CD4-positive, alpha-beta T cell treated with Interleukin-4 for 4 hours (primary cell): ENCODE measurements at regions not wholly inside any gene's neighbourhood (a gene's known extent, or its start where the extent isn't known, plus 50 kb on each side); places are given as distances from the start of the nearest gene placed in this dataset.
"Not testable (repeated sequence)": the region's sequence is repeated elsewhere in the genome, so short reads cannot be mapped to it uniquely, and the experiment has no call there.

Source experiments
- DNase-seq: peaks from one replicate; pipeline ENCODE4 v3.0.0-alpha.2; 2020

- no peak for DNase-seq
Measured at GRCh38 chr9:28378231-28378630, 805.0 kb upstream of the C9orf72 start.

DNA sequence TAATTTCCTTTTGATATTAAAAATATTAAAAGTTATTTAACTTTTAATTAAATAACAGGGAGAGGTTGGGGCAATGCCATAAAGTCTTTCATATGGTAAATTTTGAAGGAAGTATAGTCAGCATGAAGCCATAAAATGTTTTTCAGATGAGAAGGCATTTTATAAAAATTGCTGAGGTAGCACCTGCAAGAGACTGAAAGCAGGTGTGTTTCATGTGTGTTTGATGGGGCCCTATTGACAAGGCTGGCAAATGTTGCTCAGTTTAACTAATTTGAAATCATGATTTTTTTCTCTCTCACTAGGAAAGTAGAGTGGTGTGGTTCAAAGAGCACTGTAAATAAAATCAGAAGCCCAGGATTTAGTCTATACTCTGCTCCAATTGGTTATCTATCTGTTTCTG, 805.8 kb upstream of the C9orf72 start:
- DNase-seq: no peak

DNA sequence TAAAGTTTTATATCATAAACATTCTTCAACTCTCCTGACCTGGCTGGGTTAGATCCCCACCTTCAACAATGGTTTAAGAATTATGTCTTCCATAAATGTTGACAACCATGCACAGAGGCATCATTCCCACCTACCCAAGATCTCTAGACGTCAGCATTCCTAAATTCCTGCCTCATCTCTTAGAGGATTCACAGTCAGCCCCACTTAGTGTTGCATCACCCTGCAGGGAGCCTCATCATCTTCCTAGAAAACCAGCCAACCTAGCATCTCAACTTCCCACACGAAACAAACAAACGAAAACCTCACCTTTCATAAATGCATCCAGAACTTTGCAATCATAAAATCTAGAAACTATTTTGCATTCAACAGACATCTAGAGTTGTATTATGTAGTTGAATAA, 816.1 kb upstream of the C9orf72 start:
- DNase-seq: no peak

DNA sequence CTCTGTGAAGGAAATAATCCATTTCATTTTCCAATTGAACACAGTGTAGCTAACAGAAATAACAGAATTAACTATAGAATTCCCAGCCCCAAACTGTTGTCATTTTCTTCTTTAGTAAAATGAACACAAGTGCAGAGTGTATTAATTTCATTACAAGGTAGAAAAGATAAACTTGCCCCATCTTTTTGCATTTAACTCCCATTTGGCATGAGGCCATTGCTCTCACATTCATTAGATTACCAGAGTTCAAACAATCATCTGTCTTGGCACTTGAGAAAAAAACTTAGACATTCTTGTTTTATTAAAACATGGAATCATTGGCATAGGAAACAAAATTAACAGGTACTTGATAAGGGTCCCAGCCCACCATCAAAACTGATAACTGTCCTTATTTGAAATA, 821.5 kb upstream of the C9orf72 start:
- no peak for DNase-seq

DNA sequence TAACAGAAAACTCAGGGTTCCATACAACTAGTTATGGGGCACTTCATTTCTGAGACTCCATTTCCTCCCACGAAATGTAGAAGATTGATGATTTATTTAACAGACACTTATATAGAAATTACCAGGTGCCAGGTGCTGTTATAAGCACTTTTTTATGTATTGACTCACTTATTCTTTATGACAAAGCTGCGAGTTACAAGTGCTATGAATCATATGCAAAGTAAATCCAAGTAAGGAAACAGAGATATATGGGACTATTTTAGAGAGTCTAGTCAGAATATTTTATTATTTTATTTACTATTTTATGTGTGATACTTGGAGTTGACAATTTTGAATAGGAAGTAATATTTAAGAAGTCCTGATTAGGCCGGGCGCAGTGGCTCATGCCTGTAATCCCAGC, 822.8 kb upstream of the C9orf72 start:
- DNase-seq: no peak

GRCh38 chr9:28407351-28407750, 834.1 kb upstream of the C9orf72 start:
- DNase-seq: no peak

- no peak for DNase-seq
Measured at GRCh38 chr9:28409919-28410318, 836.6 kb upstream of the C9orf72 start.

DNA sequence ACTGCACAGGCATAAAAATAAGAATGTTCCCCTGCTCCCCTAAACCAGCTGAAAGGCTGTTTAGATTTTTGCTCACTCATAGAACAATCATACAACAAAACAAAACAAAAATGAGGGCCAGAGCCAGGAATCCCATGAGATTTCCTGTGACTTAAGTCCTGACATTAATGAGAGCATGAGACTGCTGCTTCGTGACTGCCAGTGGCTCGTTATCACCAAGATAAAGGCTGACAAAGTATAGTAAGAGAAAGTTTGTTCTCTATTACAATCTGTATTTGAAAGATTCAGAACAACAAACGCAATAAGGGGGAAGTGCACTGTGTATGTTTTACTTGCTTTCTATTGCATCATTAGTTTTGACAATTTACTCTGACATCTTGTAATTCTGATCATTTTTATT, 837.1 kb upstream of the C9orf72 start:
- no peak for DNase-seq

GRCh38 chr9:28413471-28413870, 840.2 kb upstream of the C9orf72 start:
- no peak for DNase-seq

GRCh38 chr9:28423255-28423654, 850.0 kb upstream of the C9orf72 start:
- no peak for DNase-seq

- no peak for DNase-seq
Measured at GRCh38 chr9:28435456-28435855, 862.2 kb upstream of the C9orf72 start.

DNA sequence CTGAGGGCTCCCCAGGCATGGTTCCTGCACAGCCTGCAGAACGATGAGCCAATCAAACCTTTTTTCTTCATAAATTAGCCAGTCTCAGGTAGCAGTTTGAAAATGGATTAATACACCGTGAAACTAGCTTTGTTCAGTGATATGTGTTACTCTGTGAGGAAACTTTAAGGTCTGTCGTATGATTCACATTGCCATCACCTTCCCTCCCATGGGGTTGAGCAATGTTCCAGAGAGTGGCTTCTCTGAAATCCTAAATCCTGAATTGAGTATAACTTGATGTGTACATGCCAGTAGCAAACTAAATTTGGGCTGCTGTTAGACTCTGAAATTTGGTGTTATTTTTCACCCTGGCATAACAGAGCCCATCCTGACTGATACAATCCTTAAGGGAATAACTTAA, 866.4 kb upstream of the C9orf72 start:
- no peak for DNase-seq

- no peak for DNase-seq
Measured at GRCh38 chr9:28443461-28443860, 870.2 kb upstream of the C9orf72 start.

DNA sequence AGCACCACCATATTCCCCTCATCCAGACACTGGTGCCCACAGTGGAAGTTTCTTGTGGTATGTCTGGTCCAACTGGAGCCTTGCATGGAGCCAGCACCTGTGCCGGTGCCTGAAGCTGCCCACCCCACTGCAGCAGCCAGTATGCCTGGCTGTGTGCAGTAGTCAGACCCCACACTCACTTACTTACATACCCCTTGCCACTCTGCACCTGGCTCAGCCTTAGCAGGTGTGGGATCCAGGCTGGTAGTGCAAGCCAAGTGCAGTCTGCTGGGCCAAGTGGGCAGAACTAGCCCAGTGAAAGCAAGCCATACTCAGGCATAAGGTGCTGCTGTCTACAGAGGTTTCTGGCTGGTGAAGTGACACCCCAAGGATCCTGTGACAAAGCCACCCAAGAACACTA, 871.4 kb upstream of the C9orf72 start:
- no peak for DNase-seq

DNA sequence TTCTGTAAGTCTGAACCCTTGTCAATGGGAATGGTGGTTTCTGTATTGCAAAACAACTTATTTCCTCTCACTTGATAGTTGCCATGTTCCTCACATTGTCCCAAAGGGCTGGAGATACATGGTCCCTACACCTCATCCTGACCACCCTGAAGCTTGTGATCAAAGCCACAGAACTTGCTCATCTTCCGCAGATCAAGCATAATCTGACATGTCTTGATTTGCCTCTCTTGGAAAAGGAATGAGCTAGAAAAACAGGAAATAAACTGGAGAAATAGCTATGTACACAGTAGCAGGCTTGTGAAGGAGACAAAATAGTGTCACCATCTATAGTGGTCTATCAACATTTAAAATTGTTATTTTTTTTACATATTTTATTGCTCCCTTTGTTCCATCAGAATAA, 871.9 kb upstream of the C9orf72 start:
- no peak for DNase-seq

- no peak for DNase-seq
Measured at GRCh38 chr9:28453918-28454317, 880.6 kb upstream of the C9orf72 start.

GRCh38 chr9:28456861-28457260, 883.6 kb upstream of the C9orf72 start:
- no peak for DNase-seq

DNA sequence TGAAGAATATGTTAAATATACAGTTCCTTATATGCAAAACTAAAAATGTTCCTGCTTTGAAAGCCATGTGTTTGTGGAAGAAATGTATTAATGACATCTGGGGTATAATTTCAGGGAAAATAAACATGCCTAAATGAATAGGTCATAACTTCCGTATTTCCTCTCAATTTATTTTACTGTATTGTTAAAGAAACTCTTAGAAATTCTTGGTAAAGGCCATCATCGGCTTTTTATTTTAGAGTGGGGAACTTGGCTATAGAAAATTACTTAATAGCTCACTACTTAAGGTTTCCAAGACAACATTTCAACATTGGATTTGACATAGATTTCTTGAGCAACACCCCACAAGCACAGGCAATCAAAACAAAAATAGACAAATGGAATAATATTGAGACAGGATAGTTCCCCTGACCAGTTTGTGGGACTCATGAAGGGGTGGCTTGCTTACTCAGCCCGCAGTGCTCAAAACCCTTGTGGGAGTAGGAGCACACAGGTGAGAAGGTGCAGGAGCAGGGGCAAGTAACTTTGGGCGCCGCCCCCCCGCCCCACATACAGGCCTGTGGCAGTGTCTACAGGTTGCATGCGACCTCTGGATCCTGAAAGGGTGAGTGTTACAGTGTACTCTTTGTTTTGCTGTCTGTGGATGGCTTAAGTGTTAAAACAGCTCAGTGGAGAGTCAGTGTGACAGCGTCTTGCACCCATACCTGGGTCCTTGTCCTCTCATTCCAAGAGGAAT, 891.4 kb upstream of the C9orf72 start:
- DNase-seq: no peak

DNA sequence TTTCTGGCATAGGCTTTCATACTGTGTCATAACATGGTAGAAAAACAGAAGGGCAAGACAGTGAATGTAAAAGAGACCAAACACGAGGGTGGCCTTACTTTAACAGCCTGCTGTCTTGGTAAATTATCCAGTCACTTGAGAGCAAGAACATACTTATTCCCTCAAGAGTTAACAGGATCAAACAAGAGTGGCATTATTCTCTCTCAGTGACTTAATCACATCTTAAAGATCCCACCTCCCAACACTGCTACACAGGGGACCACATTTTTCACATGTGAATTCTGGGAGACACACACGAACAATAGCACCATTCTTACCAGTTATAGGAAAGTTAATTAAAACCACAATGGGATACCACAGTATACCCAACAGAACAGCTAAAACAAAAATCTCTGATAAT, 898.0 kb upstream of the C9orf72 start:
- no peak for DNase-seq

DNA sequence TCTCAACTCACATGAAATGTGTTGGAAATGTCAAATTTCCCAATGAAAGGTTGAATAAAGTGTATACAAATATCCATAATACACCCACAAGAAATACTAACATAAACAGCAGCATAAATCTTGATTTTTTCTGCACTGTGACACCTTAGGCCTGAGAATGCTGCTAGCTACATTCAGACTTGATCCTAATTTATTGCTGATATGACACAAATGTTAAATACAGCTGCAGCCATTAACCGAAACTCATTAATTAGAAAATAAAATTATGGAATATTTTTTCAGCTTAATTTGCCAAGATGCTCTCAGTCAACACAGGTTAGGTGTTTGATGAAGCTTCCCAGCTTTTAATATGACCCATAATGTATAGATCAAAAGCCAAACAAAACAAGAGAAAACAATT, 914.3 kb upstream of the C9orf72 start:
- DNase-seq: no peak

- DNase-seq: no peak
Measured at GRCh38 chr9:28491121-28491520, 917.8 kb upstream of the C9orf72 start.

- not testable (repeated sequence) for DNase-seq
Measured at GRCh38 chr9:28498168-28498567, 924.9 kb upstream of the C9orf72 start.

GRCh38 chr9:28502189-28502588, 928.9 kb upstream of the C9orf72 start:
- DNase-seq: no peak

- no peak for DNase-seq
Measured at GRCh38 chr9:28502741-28503140, 929.5 kb upstream of the C9orf72 start.

DNA sequence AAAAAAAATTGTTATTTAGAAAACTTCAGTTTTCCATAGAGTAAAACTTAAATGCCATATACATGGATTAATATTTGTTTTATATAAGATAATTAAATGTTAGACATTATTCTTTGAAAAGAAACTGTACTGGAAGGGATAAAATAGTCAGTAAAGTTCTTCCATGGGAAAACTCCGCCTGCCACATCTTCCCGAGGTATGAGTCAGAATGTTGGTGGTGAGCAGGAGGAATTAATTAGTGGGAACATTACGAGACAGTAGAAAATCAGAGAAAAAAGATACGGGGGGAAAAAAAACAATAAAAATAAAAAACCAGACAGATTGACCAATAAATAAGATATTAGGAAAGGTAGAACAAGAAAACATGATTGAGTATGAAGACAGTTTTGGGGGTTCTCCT, 930.3 kb upstream of the C9orf72 start:
- no peak for DNase-seq

DNA sequence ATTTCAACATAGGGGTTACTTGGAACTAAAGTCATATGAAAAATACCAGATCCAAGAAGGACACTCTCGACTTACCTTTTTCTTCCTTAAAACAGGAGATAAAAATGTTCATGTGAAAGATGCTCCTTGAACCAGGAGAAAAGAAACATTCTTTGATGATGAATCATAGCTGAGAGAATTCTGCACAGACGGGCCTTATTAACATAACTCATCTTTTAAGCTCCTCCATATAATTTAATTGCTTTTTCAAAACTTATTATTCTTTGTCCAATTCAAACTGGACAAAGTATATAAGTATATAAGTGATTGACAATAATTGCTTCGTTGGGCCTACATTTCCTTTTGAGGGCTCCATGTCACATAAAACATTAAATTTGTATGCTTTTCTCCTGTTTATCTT, 945.2 kb upstream of the C9orf72 start:
- no peak for DNase-seq
